ENCODE measurements at regions not wholly inside any gene's neighbourhood (a gene's known extent, or its start where the extent isn't known, plus 50 kb on each side); places are given as distances from the start of the nearest gene placed in this dataset.

GRCh38 chr4:186931519-186931918 is 207.9 kb upstream of the FAT1 start:
- no peak for TF ChIP-seq CTCF (IDR thresholded peaks at IDR 0.05)

GRCh38 chr4:186932196-186932595 is 208.5 kb upstream of the FAT1 start:
- 89 to 93% (median 92%) methylated on average over 5 of the region's 5 CpGs for WGBS, 3 donors
- H3K27me3 ChIP-seq (ENCODE audit: insufficient read depth in 3 of 3, low read length in 2 of 3), result no peaks in the 10 kb centered on the region
- no peak for TF ChIP-seq CTCF (IDR thresholded peaks at IDR 0.05)
- no peaks in the 10 kb centered on the region for H3K36me3 ChIP-seq (ENCODE audit: insufficient read depth in 1 of 2, low read depth in 1 of 2)
- DNase-seq, result no peak
- H3K4me3 ChIP-seq, result no peak overlapping the region
- ATAC-seq, result no peak
- H3K4me1 ChIP-seq, result no peaks in the 10 kb centered on the region
- no peaks in the 10 kb centered on the region for H3K9me3 ChIP-seq
- no peak overlapping the region for H3K27ac ChIP-seq
- intact Hi-C loops (cut with DNase I), result no loop called here

More at GRCh38 chr4:186931519-186931918, 207.9 kb upstream of the FAT1 start:
- ATAC-seq, result no peak
- no peaks in the 10 kb centered on the region for H3K9me3 ChIP-seq
- H3K4me1 ChIP-seq, result no peaks in the 10 kb centered on the region
- WGBS, 3 donors, result 90 to 94% (median 92%) methylated on average over 2 of the region's 2 CpGs
- H3K27me3 ChIP-seq (ENCODE audit: insufficient read depth in 3 of 3, low read length in 2 of 3), result no peaks in the 10 kb centered on the region
- no peak for DNase-seq
- no peak overlapping the region for H3K27ac ChIP-seq
- intact Hi-C loops (cut with DNase I), result no loop called here
- H3K36me3 ChIP-seq (ENCODE audit: insufficient read depth in 1 of 2, low read depth in 1 of 2), result no peaks in the 10 kb centered on the region
- no peak overlapping the region for H3K4me3 ChIP-seq

DNA sequence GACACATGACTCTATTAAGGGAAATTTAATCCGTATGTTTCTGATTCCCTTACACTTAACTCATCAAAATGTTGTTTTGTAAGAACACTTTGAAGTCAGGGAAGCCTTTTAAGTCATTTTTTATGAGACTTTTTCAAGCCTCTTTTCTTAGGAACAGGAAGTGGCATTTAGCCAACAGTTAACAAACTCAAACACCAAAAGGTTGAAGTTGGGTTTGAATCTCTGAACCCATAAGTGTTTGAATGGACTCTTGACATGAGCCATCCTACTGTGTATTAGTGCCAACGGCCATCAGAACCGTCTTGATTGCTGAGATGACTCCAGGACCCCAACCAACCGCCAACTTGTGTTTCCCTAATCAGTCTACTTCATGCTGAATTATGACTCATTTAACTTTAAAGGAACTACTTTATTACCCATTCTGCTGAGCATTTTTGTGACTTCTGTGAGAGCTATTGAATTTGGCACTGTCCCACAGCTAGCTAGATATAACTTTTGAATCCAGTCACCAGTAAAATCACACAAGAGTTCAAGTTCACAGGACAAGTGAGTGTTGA is 209.1 kb upstream of the FAT1 start:
- Histone ChIP-seq H3K4me1 (no peaks in the 10 kb centered on the region), H3K27me3 (ENCODE audit: insufficient read depth in 3 of 3, low read length in 2 of 3) (no peaks in the 10 kb centered on the region), H3K9me3 (no peaks in the 10 kb centered on the region), H3K36me3 (ENCODE audit: insufficient read depth in 1 of 2, low read depth in 1 of 2) (no peaks in the 10 kb centered on the region), H3K4me3 (no peak overlapping the region), H3K27ac (no peak overlapping the region)
- no peak for TF ChIP-seq CTCF (IDR thresholded peaks at IDR 0.05)
- intact Hi-C loops (cut with DNase I), result no loop called here
- WGBS, 3 donors, result 26 to 34% (median 30%) methylated on average over 4 of the region's 4 CpGs
- DNase-seq, result no peak
- no peak for ATAC-seq

- no peak overlapping the region for H3K4me3 ChIP-seq
- H3K4me1 ChIP-seq, result no peaks in the 10 kb centered on the region
- H3K36me3 ChIP-seq (ENCODE audit: insufficient read depth in 1 of 2, low read depth in 1 of 2), result no peaks in the 10 kb centered on the region
- 86 to 88% (median 87%) methylated on average over 10 of the region's 10 CpGs for WGBS, 3 donors
- intact Hi-C loops (cut with DNase I), result no loop called here
- ATAC-seq (no peak), DNase-seq (no peak)
- H3K9me3 ChIP-seq, result no peaks in the 10 kb centered on the region
- H3K27ac ChIP-seq, result no peak overlapping the region
- no peaks in the 10 kb centered on the region for H3K27me3 ChIP-seq (ENCODE audit: insufficient read depth in 3 of 3, low read length in 2 of 3)
- no peak for TF ChIP-seq CTCF (IDR thresholded peaks at IDR 0.05)
Measured at GRCh38 chr4:186934244-186934643, 210.6 kb upstream of the FAT1 start.

GRCh38 chr4:186934841-186935443 is 211.3 kb upstream of the FAT1 start:
- WGBS, 3 donors, result 93 to 97% (median 95%) methylated on average over 8 of the region's 8 CpGs
- H3K27ac ChIP-seq, result no peak overlapping the region
- H3K36me3 ChIP-seq (ENCODE audit: insufficient read depth in 1 of 2, low read depth in 1 of 2), result no peaks in the 10 kb centered on the region
- ATAC-seq (no peak), DNase-seq (no peak)
- H3K9me3 ChIP-seq, result no peaks in the 10 kb centered on the region
- H3K27me3 ChIP-seq (ENCODE audit: insufficient read depth in 3 of 3, low read length in 2 of 3), result no peaks in the 10 kb centered on the region
- H3K4me1 ChIP-seq, result no peaks in the 10 kb centered on the region
- H3K4me3 ChIP-seq, result no peak overlapping the region
- intact Hi-C loops (cut with DNase I), result no loop called here
- no peak for TF ChIP-seq CTCF (IDR thresholded peaks at IDR 0.05)

All from psoas muscle (tissue), 7 donors.